SU-DHL-6 (cell line): ENCODE measurements at regions not wholly inside any gene's neighbourhood (a gene's known extent, or its start where the extent isn't known, plus 50 kb on each side); places are given as distances from the start of the nearest gene placed in this dataset.

Experiments
- EZH2phosphoT487 ChIP-seq: fragments of 200-600 bp; sonication (generic), shearing (Covaris generic); conservative IDR thresholded peaks from 2 replicates; pipeline ENCODE4 v1.6.1; 2018; ENCODE audit warnings: mild to moderate bottlenecking, antibody characterized with exemption, low read length, moderate library complexity, mixed read lengths
- TF ChIP-seq, protein P1 (sequence below): fragments of 200-600 bp; sonication (generic); IDR thresholded peaks from one replicate; pipeline ENCODE4 v1.5.1; 2017; ENCODE audit warnings: antibody characterized with exemption, mild to moderate bottlenecking, low read length, moderate library complexity; ENCODE audit not compliant: insufficient read depth, poor library complexity, severe bottlenecking

DNA sequence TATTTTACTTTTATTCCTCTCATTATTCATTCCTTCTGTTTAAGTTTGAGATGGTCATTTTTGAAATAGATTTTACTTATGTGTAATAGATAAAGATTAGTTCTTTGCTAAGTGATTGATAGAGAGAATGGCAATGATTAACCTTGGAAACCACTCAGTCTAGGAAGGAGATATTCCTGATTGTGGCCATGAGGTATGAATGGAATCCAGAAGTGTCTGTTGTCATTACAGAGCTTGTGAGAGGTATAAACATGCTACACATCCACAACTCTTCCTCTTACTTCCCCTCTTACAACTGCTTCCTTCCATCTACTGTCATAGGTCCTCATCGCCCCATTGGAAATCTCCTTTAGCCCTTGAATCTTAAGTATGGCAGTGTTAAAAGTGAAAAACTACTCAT is 988.8 kb upstream of the B3GALT2 start:
- TF ChIP-seq, protein P1, sequence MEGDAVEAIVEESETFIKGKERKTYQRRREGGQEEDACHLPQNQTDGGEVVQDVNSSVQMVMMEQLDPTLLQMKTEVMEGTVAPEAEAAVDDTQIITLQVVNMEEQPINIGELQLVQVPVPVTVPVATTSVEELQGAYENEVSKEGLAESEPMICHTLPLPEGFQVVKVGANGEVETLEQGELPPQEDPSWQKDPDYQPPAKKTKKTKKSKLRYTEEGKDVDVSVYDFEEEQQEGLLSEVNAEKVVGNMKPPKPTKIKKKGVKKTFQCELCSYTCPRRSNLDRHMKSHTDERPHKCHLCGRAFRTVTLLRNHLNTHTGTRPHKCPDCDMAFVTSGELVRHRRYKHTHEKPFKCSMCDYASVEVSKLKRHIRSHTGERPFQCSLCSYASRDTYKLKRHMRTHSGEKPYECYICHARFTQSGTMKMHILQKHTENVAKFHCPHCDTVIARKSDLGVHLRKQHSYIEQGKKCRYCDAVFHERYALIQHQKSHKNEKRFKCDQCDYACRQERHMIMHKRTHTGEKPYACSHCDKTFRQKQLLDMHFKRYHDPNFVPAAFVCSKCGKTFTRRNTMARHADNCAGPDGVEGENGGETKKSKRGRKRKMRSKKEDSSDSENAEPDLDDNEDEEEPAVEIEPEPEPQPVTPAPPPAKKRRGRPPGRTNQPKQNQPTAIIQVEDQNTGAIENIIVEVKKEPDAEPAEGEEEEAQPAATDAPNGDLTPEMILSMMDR, result no peak
- TF ChIP-seq EZH2phosphoT487, result no peak
